HUDEP-2 (cell line): ENCODE measurements at regions not wholly inside any gene's neighbourhood (a gene's known extent, or its start where the extent isn't known, plus 50 kb on each side); places are given as distances from the start of the nearest gene placed in this dataset.
"Not testable (repeated sequence)": the region's sequence is repeated elsewhere in the genome, so short reads cannot be mapped to it uniquely, and the experiment has no call there.

ENCODE experiments used
- DNase-seq, 76 experiments: peaks; one replicate each; lab custom pipeline; 2025; ENCODE audit not compliant: unreplicated experiment in 76 of 76; lab: John Stamatoyannopoulos, UW

- not testable (repeated sequence) for DNase-seq
Observed at GRCh38 chr22:23443905-23444304, 136.2 kb downstream of the IGLL1 start.

- DNase-seq, result not testable (repeated sequence)
Observed at GRCh38 chr22:23439581-23439980, 140.5 kb downstream of the IGLL1 start.

GRCh38 chr22:23438216-23438615 lies 141.9 kb downstream of the IGLL1 start:
- DNase-seq, result no peak

GRCh38 chr22:23437779-23438178 lies 142.3 kb downstream of the IGLL1 start:
- no peak for DNase-seq

GRCh38 chr22:23437107-23437395 lies 143.0 kb downstream of the IGLL1 start:
- DNase-seq, result not testable (repeated sequence)

- DNase-seq, result not testable (repeated sequence)
Observed at GRCh38 chr22:23436354-23437106, 143.6 kb downstream of the IGLL1 start.

- not testable (repeated sequence) for DNase-seq
Observed at GRCh38 chr22:23435186-23435585, 144.9 kb downstream of the IGLL1 start.

GRCh38 chr22:23434198-23434830 lies 145.8 kb downstream of the IGLL1 start:
- DNase-seq, result not testable (repeated sequence)

- DNase-seq, result peak in 1 of 76 experiments; percentile 3
Observed at GRCh38 chr22:23433127-23434005, 146.7 kb downstream of the IGLL1 start.

GRCh38 chr22:23432719-23433118 lies 147.4 kb downstream of the IGLL1 start:
- DNase-seq, result not testable (repeated sequence)

GRCh38 chr22:23431337-23432072 lies 148.6 kb downstream of the IGLL1 start:
- DNase-seq, result peak in 4 of 76 experiments; percentile 3 to 6 (median 6)

- not testable (repeated sequence) for DNase-seq
Observed at GRCh38 chr22:23424551-23425068, 155.5 kb downstream of the IGLL1 start.

- DNase-seq, result no peak
Observed at GRCh38 chr22:23424031-23424430, 156.1 kb downstream of the IGLL1 start.

GRCh38 chr22:23422281-23422680 lies 157.8 kb downstream of the IGLL1 start:
- DNase-seq, result not testable (repeated sequence)

GRCh38 chr22:23421300-23421699 lies 158.8 kb downstream of the IGLL1 start:
- DNase-seq, result not testable (repeated sequence)

- DNase-seq, result no peak
Observed at GRCh38 chr22:23419931-23420330, 160.2 kb downstream of the IGLL1 start.

- DNase-seq, result no peak
Observed at GRCh38 chr22:23419171-23419570, 160.9 kb downstream of the IGLL1 start.

- no peak for DNase-seq
Observed at GRCh38 chr22:23418159-23418788, 161.8 kb downstream of the IGLL1 start.

GRCh38 chr22:23417327-23417726 lies 162.8 kb downstream of the IGLL1 start:
- DNase-seq, result not testable (repeated sequence)

- not testable (repeated sequence) for DNase-seq
Observed at GRCh38 chr22:23416169-23416690, 163.9 kb downstream of the IGLL1 start.
